Activated CD8-positive, alpha-beta memory T cell treated with anti-CD3 and anti-CD28 coated beads for 36 hours (primary cell): ENCODE measurements at regions not wholly inside any gene's neighbourhood (a gene's known extent, or its start where the extent isn't known, plus 50 kb on each side); places are given as distances from the start of the nearest gene placed in this dataset.

Source experiments
- CTCF ChIA-PET: fragments of 350-600 bp; sonication (Branson Sonifier 250); formaldehyde crosslinking; loops from one replicate; lab custom pipeline; 2021; ENCODE audit warnings: antibody characterized with exemption; lab: Charles Lee
- POLR2A ChIA-PET: fragments of 350-600 bp; sonication (Branson Sonifier 250); formaldehyde crosslinking; loops from one replicate; lab custom pipeline; 2021; ENCODE audit warnings: antibody characterized with exemption; lab: Charles Lee

DNA sequence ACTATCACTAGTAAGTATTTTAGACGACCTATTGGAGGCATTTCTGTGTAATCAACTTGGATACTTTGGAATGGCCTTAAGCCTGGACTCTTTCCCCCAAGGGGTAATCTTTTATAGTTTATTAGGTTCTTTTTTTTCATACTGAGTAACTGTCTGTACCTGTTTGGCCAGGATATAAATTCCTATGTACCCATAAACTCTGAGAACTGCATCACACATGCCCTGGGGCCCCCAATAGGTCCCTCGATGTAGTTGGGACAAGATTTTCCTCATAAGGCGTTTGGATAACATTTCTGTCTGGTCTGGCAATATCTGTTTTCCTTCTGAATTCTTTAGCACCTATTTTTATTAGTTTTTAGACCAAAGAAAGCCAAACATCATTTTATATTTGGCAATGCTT is 86.4 kb upstream of the WNT7A start:
- ChIA-PET CTCF (no interaction called here), POLR2A (no interaction called here)

DNA sequence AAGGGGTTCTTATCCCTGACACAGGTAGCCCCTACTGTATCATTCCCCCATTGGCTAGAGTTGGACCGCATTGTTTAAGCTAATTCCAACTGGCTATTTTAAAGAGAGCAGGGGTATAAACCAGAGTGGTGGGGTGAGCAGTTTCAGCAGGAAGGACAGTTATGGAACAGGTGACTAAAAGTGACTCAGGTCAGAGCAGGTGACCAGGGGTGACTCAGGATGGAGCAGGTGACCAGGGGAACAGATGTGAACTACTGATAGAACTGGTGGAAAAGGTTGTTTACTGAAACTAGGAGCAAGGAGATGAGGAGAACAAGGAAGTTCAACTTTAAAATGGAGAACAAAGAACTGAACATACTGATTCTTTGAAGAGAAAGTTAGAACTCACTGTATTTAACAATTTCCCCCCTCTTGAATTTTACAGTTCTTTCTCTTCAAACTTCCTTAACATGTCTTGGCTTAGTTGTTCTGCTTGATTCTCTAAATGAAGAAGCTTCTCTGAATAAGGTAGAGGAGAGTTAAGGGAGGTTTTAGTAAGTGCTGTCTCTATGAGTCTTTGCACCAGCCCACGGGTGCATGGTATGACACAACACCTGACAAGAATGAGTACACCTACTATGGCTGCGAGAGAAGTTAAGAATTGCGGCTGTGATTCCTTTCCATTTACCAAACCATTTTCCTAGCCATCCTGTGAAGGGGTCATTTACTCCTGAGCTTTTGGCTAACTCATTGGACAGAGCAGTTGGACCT is 83.4 kb upstream of the WNT7A start:
- ChIA-PET POLR2A (no interaction called here), CTCF (no interaction called here)

DNA sequence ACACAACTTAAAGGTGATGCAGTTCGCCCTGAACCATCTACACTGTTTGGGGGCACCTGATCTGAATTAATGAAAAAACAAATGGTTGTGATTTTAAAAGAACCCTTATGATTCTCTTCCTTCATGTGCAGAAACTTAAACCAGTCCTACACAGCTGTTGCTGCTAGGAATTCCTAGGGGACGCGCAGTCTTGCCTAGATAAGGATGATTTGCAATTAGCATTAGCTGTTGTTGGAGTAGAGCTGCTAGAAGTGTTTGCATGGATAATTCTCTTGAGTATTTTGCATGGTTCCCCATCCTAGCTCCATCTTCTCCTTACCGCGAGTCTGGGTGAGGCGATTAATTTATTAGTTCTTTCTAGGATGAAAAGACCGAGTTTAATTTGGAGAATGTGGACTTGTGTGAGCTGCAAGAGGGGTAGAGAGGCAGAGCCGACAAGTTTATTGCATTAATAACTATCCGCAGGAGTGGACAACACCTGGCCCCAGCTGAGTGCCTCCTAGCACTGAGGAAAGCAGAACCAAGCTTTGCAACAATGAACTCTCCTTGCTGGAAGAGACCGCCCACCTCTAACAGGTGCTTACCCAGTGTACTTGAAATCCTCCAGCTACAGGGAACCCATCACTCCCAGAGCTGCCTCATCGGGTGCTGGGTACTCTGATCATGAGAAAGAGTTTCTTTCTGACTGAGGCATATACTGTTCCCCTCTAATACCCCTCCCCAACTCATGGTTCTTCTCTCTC is 75.0 kb upstream of the WNT7A start:
- CTCF ChIA-PET = no interaction called here
- POLR2A ChIA-PET = no interaction called here

DNA sequence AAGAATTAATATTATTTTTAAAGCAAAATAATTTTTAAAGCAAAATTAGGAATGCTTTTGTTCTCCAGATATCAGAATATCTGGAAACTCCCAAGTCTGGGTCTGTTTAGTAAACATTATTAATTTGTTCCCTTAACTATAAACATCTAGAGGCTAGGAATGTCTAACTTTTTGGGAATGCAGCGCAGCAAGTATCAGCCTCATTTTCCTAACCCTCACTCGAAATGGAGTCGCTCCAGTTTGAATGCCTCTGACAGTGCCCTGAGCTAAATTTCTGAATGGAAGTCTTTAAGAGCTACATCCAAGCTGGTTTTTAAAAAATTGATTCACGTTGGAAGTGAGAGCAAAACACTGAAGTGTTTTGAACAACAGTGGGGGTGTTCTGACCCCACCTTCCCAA is 74.4 kb upstream of the WNT7A start:
- POLR2A ChIA-PET = no interaction called here
- CTCF ChIA-PET = no interaction called here

DNA sequence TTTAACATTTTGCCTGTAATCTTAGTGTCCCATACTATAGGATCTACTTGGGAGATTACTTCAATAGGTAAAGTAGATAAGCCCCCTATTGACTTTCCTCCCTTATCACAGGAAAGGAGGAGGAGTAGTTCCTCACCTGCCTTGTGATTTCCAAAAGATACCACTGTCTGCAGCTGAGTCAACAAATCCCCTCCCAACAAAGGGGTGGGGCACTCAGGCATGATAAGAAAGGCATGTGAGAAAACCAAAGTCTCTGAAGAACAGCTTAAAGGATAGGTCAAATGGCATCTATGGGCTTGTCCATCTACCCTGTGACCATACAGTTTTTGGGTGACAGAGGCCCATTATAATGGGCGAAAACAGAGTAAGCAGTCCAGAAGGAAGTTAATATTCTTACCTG is 71.3 kb upstream of the WNT7A start:
- POLR2A ChIA-PET = no interaction called here
- CTCF ChIA-PET = no interaction called here

DNA sequence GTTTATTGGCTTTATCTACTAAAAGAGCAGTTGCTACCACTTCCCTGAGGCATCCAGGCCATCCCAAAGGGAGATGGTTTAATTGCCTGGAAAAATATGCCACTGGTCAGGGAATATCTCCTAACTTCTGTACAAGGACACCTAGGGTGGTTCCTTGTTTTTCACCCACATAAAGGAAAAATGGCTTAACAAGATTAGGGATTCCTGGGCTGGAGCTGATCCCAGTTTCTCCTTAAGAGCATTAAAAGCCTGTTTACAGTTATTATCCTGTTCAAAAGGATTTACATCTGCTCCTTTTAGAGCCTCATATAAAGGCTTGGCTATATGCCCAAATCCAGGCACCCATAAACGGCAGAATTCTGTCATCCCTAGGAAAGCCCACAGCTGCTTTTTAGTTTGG is 70.2 kb upstream of the WNT7A start:
- POLR2A ChIA-PET = no interaction called here
- CTCF ChIA-PET = no interaction called here

DNA sequence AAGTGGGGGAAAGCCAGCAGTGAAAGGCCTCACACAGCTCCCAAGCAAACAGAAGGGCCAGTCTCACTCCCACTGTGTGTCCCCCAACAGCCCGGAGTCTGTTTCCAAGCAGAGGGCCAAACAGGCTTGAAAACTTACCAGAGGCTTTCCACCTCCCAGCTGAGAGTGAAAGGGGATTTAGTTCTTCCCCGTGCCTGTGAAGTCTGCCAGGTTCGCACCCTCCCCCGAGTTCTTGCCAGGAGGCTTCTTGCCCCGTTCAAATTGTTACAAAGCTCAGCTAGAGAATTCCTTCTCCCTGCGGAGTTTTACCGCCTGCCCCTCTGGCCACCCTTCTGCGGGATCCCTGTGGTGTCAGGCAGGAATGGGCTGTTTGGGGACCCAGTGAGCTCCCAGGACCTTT is 68.0 kb upstream of the WNT7A start:
- POLR2A ChIA-PET = no interaction called here
- CTCF ChIA-PET = no interaction called here

DNA sequence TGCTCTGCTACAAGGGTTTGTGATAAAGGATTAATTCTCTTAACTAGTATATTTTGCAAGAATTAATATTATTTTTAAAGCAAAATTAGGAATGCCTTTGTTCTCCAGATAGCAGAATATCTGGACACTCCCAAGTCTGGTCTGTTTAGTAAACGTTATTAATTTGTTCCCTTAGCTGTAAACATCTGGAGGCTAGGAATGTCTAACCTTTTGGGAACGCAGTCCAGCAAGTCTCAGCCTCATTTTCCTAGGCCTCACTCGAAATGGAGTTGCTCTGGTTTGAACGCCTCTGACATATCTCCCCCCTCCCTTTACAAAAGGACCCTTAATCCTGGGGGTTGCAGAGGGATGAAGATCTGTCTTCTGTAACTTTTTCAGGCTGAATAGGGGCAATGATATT is 59.3 kb upstream of the WNT7A start:
- CTCF ChIA-PET = no interaction called here
- POLR2A ChIA-PET = no interaction called here

DNA sequence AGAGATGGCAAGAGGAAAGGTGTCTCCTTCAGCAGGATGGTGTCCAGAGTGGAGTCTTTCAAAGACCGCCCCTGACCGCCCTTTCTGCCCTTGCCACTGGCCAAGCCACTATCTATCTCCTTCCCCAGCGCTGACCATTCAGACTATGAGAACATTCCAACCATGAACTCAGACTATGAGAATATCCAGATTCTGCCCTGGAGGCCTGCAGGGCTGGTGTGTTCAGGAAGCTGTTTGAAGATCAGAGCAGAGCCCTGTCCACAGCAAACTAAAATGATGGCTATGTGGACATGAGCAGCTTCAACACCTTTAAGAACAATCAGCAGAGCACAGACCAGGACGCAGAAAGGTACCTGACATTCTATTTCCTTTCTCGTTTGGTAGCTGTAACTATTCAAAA is 57.3 kb upstream of the WNT7A start:
- ChIA-PET CTCF (interaction anchor here (0.5 kb wide), 1 partner anchor 413 kb away, joined by 5 read pairs; no protein-coding TSS in a partner anchor), POLR2A (no interaction called here)

DNA sequence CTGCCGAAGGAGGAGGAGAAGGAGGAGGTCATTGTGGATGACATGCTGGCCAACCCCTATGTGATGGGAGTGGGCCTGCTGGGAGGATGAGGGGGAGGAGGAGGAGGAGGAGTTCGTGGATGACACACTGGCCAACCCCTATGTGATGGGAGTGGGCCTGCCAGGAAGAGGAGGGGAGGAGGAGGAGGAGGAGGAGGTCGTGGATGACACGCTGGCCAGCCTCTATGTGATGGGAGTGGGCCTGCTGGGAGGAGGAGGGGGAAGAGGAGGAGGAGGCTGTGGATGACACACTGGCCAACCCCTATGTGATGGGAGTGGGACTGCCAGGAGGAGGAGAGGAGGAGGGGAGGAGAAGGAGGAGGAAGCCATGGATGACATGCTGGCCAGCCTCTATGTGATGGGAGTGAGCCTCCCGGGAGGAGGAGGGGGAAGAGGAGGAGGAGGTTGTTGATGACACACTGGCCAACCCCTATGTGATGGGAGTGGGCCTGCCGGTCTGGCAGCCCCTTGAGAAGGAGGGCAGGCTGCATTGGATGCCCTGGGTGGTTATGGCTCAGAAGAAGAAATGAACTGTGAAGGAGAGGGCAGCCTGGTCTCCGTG is 55.7 kb upstream of the WNT7A start:
- POLR2A ChIA-PET = no interaction called here
- CTCF ChIA-PET = no interaction called here

DNA sequence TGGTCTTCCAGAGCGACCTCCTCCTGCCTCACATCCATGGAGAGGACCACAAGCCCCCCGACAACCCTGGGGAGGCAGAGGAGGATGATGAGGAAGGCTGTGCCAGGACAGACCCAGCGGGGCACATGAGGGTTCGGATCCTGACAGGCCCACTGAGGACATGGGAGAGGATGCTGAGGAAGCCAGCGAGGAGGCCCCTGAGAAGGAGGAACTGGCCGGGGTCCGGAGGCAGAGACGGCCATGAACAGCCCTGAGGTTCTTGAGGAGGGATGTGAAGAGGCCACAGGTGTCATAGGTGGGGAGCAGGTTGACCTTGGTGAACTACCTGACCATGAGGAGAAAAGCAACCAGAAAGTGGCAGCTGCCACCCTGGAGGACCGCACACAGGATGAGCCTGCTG is 54.9 kb upstream of the WNT7A start:
- ChIA-PET POLR2A (no interaction called here), CTCF (no interaction called here)

DNA sequence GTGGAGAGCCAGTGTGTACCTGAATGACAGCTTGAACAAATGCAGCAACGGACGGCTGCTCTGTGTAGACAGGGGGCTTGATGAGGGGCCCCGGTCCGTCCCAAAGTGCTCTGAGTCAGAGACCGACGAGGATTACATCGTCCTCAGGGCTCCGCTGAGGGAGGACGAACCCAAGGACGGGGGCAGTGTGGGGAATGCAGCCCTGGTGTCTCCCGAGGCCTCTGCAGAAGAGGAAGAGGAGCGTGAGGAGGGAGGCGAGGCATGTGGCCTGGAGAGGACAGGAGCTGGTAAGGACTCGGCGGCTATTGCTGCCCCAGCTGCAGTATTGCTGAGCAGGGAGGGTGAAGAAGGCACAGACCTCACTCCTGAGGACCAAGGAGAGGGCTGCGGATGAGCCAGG is 54.4 kb upstream of the WNT7A start:
- CTCF ChIA-PET = no interaction called here
- POLR2A ChIA-PET = no interaction called here

DNA sequence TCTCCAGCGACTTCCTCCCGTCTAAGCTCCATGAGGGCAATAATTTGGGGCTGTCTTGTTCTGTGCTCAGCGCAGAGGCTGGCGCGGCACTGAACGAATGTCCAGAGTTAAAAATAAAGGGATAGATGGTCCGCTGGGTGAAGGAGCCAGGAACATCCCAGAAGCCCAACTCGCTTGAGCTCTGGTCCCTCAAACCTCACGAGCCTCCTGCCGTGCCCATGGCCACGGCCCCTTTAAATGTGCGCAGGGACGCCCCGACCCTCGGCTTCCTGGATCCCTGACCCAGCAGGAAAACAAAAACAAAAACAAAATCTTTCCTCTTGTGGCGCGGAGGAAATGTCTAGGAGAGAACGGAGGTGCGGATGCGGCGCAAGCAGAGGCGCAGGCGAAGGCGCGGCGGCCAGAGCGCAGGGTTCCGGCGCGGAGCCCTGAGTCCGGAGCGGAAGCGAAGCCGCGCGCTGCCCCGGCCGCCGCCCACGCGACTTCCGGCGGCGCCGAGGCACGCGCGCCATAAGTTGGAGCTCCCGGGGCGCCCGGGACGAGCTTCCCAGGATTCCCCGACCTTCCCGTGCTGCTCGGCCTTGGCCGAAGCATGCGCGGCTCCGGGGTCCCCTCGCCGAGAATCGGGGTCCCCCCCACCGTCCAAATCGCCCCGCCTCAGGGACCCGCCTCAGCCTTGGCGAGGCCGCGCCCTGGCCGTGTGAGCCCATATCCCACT is 52.9 kb upstream of the WNT7A start:
- CTCF ChIA-PET = no interaction called here

DNA sequence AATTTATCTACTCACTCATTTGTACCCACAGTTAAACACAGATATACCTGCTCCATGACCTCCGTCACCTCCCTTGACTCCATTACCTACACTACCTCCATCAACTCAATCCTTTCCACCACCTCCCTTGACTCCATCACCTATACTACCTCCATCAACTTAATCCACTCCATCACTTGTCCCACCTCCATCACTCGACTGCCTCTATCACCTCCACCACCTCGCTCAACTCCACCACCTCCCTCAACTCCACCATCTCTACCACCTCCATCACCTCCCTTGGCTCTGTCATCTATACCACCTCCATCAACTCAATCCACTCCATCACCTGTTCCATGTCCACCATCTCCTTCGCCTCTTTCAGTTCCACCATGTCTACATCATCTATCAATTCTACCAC is 51.3 kb upstream of the WNT7A start:
- ChIA-PET CTCF (no interaction called here), POLR2A (no interaction called here)

More for the DNA sequence above, 52.9 kb upstream of the WNT7A start:
- POLR2A ChIA-PET = no interaction called here
